Fibroblast of lung (primary cell): ENCODE measurements at regions not wholly inside any gene's neighbourhood (a gene's known extent, or its start where the extent isn't known, plus 50 kb on each side); places are given as distances from the start of the nearest gene placed in this dataset.

Source experiments
- CTCF ChIP-seq, 2 donors: IDR thresholded peaks in 1 of 2; conservative IDR thresholded peaks in 1 of 2; 1 replicate in 1 of 2; 2 replicates in 1 of 2; pipeline ENCODE4 v1.5.1; 2011 to 2012; ENCODE audit warnings: low read length in 2 of 2, control low read depth in 1 of 2, inconsistent platforms in 1 of 2, low read depth in 1 of 2, mild to moderate bottlenecking in 1 of 2
- EZH2 ChIP-seq: IDR thresholded peaks from 2 replicates; pipeline ENCODE4 v1.5.1; 2012; ENCODE audit warnings: low read length, control low read depth, mild to moderate bottlenecking; ENCODE audit errors: missing control alignments

- TF ChIP-seq CTCF (conservative IDR thresholded peaks at IDR 0.05 in 1 of 2, IDR thresholded peaks at IDR 0.05 in 1 of 2; ENCODE audit: low read depth in 1 of 2, low read length in 2 of 2) (no peak), EZH2 (no peak)
Observed at GRCh38 chr2:100720445-100720844, 99.5 kb upstream of the NPAS2 start.
